HUES6 (cell line): ENCODE measurements at regions not wholly inside any gene's neighbourhood (a gene's known extent, or its start where the extent isn't known, plus 50 kb on each side); places are given as distances from the start of the nearest gene placed in this dataset.

Experiments used
- H3K27ac ChIP-seq: 2 replicates; pipeline ENCODE4 v1.7.0; 2013; ENCODE audit warnings: low read depth, mild to moderate bottlenecking, low read length, inconsistent platforms
- H3K27me3 ChIP-seq: 2 replicates; pipeline ENCODE4 v1.6.1; 2013; ENCODE audit warnings: low read length; ENCODE audit not compliant: control insufficient read depth, insufficient read depth
- H3K36me3 ChIP-seq: 2 replicates; pipeline ENCODE4 v1.6.1; 2013; ENCODE audit warnings: low read length; ENCODE audit not compliant: control insufficient read depth, insufficient read depth
- H3K4me1 ChIP-seq: 2 replicates; pipeline ENCODE4 v1.6.1; 2013; ENCODE audit warnings: low read length; ENCODE audit not compliant: control insufficient read depth, insufficient read depth
- H3K4me3 ChIP-seq: 2 replicates; pipeline ENCODE4 v1.5.1; 2013; ENCODE audit warnings: low read depth, low read length
- H3K9ac ChIP-seq: one replicate; pipeline ENCODE4 v1.6.1; 2013; ENCODE audit warnings: mild to moderate bottlenecking, low read length
- H3K9me3 ChIP-seq: 2 replicates; pipeline ENCODE4 v1.6.1; 2013; ENCODE audit warnings: low read depth, low read length; ENCODE audit not compliant: control insufficient read depth, insufficient read depth

DNA sequence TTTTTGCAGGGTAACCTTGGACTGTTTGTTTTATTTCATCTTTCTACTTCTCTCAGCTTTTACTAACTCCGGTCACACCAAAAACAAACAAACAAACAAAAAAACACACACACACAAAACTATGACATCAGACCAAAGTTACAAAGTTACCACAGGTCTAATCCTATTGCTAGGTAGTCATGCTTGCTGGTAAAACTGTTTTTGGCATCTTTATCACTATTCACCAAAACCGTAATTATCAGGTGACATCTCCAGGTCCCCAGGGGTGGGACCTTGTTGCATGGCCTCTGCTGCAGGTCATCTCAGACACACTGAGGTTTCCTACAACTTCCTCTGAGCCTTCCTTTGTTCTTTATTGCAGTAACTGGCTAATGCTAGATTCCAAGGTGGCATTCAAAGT, 162.3 kb downstream of the ABCA8 start:
- Histone ChIP-seq H3K36me3 (no peaks in the 10 kb centered on the region), H3K27me3 (no peaks in the 10 kb centered on the region), H3K4me3 (no peak overlapping the region), H3K27ac (0 out of 2 replicates have a peak overlapping the region, but pooled peaks have one; percentile 19), H3K9me3 (no peaks in the 10 kb centered on the region), H3K4me1 (peaks cover 23% of the 10 kb centered on the region), H3K9ac (no peak overlapping the region)

GRCh38 chr17:68792042-68792685, 163.0 kb downstream of the ABCA8 start:
- no peaks in the 10 kb centered on the region for H3K9me3 ChIP-seq
- H3K27me3 ChIP-seq, result no peaks in the 10 kb centered on the region
- H3K4me1 ChIP-seq, result peaks cover 23% of the 10 kb centered on the region
- no peak overlapping the region for H3K27ac ChIP-seq
- no peaks in the 10 kb centered on the region for H3K36me3 ChIP-seq
- H3K9ac ChIP-seq, result no peak overlapping the region
- H3K4me3 ChIP-seq, result no peak overlapping the region

- Histone ChIP-seq H3K9ac (no peak overlapping the region), H3K27me3 (no peaks in the 10 kb centered on the region), H3K27ac (no peak overlapping the region), H3K4me3 (no peak overlapping the region), H3K36me3 (no peaks in the 10 kb centered on the region), H3K4me1 (peaks cover 23% of the 10 kb centered on the region), H3K9me3 (no peaks in the 10 kb centered on the region)
These were observed 164.3 kb downstream of the ABCA8 start for GRCh38 chr17:68790931-68791330.

DNA sequence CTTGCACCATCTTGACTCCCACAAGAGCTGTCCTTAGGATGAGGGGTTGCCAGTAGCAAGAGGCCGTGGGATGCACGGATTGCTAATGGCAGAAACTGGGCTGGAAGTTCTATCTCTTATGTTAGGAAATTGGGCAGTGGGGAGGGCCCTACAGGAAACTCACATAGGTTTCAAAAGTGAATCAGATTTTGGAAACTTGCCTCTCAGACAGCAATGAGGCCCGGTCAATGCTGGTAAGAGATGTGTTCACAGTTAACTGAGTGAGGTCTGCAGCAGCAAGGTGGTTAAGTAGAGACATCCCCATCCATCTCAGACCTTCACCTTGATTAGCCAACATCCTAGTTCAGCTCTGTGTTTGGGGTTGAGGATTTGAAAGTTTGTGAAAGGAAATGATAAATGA, 164.7 kb downstream of the ABCA8 start:
- Histone ChIP-seq H3K9me3 (no peaks in the 10 kb centered on the region), H3K4me3 (no peak overlapping the region), H3K4me1 (peaks cover 23% of the 10 kb centered on the region), H3K9ac (no peak overlapping the region), H3K27me3 (no peaks in the 10 kb centered on the region), H3K36me3 (no peaks in the 10 kb centered on the region), H3K27ac (no peak overlapping the region)

- Histone ChIP-seq H3K27ac (no peak overlapping the region), H3K4me1 (peaks cover 17% of the 10 kb centered on the region)
These were observed 165.8 kb downstream of the ABCA8 start for GRCh38 chr17:68789203-68789962.

GRCh38 chr17:68785565-68786486, 169.4 kb downstream of the ABCA8 start:
- Histone ChIP-seq H3K4me1 (no peaks in the 10 kb centered on the region), H3K36me3 (no peaks in the 10 kb centered on the region), H3K27ac (no peak overlapping the region), H3K27me3 (no peaks in the 10 kb centered on the region), H3K9me3 (peaks cover 6% of the 10 kb centered on the region; the same call in 1 of the 2 replicates), H3K4me3 (no peak overlapping the region), H3K9ac (no peak overlapping the region)

More at GRCh38 chr17:68789203-68789962, 165.8 kb downstream of the ABCA8 start:
- H3K27me3 ChIP-seq, result no peaks in the 10 kb centered on the region
- no peaks in the 10 kb centered on the region for H3K9me3 ChIP-seq
- no peak overlapping the region for H3K9ac ChIP-seq
- no peak overlapping the region for H3K4me3 ChIP-seq
- no peaks in the 10 kb centered on the region for H3K36me3 ChIP-seq

DNA sequence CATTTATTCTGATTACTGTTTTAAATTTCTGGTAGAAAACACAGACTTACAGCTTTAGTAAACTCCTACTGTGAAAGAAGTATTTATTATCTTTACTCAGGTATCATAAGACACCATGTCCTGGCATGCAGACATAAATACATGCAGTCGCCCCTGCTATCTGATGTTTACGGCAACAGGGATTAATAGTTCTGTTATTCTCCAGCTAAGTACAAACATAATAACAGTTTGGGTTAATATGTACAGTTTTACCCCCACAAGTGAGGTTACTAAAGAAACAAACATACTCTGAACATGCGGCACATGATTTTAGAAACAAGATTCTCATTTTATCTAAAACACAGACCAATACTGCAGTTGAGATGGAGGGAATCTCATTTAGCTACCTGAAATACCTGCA, 170.8 kb downstream of the ABCA8 start:
- Histone ChIP-seq H3K4me1 (no peaks in the 10 kb centered on the region), H3K27ac (no peak overlapping the region), H3K9me3 (peaks cover 6% of the 10 kb centered on the region; the same call in 1 of the 2 replicates), H3K27me3 (no peaks in the 10 kb centered on the region), H3K4me3 (no peak overlapping the region), H3K36me3 (no peaks in the 10 kb centered on the region), H3K9ac (no peak overlapping the region)

- H3K27ac ChIP-seq, result no peak overlapping the region
- H3K4me1 ChIP-seq, result no peaks in the 10 kb centered on the region
These were observed 171.3 kb downstream of the ABCA8 start for GRCh38 chr17:68783861-68784260.

GRCh38 chr17:68782789-68783188, 172.4 kb downstream of the ABCA8 start:
- H3K27ac ChIP-seq, result no peak overlapping the region
- peaks cover 6% of the 10 kb centered on the region; the same call in 1 of the 2 replicates for H3K9me3 ChIP-seq
- H3K9ac ChIP-seq, result no peak overlapping the region
- H3K4me1 ChIP-seq, result no peaks in the 10 kb centered on the region
- no peaks in the 10 kb centered on the region for H3K36me3 ChIP-seq
- H3K27me3 ChIP-seq, result no peaks in the 10 kb centered on the region
- H3K4me3 ChIP-seq, result no peak overlapping the region

More at GRCh38 chr17:68783861-68784260, 171.3 kb downstream of the ABCA8 start:
- no peaks in the 10 kb centered on the region for H3K27me3 ChIP-seq
- H3K9me3 ChIP-seq, result peaks cover 6% of the 10 kb centered on the region; the same call in 1 of the 2 replicates
- no peak overlapping the region for H3K9ac ChIP-seq
- no peak overlapping the region for H3K4me3 ChIP-seq
- no peaks in the 10 kb centered on the region for H3K36me3 ChIP-seq

DNA sequence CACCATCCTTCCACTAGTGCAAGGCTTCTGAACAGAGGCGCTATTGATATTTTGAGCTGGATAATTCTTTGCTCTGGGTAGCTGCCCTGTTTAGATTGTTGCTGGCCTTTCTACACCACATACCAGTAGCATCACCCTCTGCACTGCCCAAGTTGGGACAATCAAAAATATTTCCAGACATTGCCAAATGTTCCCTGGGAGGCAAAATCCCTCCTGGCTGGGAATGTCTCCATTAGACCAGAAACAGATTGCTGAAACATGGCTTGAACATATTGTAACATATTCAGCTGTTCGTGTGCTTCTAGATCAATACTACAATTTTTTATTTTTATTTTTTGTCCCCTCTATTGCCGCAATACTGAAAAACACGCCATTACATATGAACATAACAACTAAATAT, 174.6 kb downstream of the ABCA8 start:
- Histone ChIP-seq H3K4me3 (no peak overlapping the region), H3K9me3 (peaks cover 6% of the 10 kb centered on the region; the same call in 1 of the 2 replicates), H3K27ac (no peak overlapping the region), H3K27me3 (no peaks in the 10 kb centered on the region), H3K4me1 (no peaks in the 10 kb centered on the region), H3K9ac (no peak overlapping the region), H3K36me3 (no peaks in the 10 kb centered on the region)
